ENCODE measurements at regions not wholly inside any gene's neighbourhood (a gene's known extent, or its start where the extent isn't known, plus 50 kb on each side); places are given as distances from the start of the nearest gene placed in this dataset.

DNA sequence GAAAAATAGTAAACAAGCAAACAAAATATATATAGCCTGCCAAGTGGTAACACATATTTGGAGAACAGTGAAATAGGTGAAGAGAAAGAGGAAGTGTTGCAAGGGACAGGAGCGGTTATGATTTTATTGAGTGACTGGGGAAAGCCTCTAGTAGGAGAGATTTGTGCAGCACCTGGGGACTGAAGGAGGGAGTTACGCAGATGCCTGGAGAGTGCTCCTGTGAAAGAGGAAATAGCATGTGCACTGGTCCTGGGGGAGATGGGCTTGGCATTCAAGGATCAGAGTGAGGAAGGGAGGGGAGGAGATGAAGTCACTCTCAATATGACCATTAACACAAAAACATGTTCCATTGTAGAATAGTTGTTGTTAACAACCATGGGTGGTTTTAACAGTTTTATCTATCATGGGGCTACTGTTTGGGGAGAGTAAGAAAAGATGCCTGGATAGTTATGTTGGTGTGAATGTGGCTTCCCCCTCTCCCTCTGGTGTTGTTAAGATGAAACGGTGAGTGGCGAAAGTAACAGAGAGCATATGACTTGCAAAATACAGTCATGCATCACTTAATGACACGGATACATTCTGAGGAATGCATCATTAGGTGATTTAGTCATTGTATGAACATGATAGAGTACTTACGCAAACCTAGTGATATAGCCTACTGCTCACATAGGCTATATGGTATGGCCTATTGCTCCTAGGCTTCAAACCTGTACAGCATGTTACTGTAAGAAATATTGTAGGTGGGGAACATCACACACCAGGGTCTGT is 251.7 kb upstream of the ARGLU1 start:
- no peak for DNase-seq

DNA sequence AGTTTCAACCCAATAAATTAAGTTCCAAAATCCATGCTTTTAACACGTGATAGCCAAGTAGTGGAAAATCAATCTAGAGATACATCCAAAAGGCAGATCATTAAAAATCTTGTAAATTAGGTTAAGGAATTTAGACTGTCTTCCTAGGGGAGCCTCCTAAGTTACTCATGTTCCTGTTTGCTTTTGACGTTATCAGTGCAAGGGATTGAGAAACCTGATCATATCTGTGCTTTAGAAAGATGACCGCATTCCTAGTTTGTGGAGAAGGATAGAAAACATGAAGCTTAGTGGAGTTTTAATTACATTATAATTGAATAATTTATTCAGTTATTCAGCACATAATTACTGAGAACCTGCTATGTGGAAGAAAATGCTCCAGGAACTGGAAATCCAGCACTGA is 251.0 kb upstream of the ARGLU1 start:
- DNase-seq, result no peak

DNA sequence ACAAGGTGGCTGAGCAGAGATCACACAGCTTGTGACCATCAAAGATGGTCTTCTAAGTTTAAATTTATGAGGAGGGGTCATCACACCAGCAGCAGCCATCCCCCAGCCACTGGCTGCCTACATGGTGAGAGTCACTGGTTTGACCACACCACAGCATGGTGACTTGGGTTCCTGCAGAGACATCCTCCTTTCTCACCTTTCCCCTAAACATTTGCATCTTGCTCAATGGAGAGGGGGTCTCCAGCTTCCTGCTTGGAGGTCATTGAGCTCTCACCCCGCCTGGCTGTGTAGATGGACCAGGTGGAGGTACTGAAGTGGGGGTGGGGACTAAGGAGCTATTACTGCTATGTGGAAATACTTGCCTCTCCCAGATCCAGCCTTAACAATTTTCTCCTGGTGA is 247.6 kb upstream of the ARGLU1 start:
- DNase-seq, result no peak

DNA sequence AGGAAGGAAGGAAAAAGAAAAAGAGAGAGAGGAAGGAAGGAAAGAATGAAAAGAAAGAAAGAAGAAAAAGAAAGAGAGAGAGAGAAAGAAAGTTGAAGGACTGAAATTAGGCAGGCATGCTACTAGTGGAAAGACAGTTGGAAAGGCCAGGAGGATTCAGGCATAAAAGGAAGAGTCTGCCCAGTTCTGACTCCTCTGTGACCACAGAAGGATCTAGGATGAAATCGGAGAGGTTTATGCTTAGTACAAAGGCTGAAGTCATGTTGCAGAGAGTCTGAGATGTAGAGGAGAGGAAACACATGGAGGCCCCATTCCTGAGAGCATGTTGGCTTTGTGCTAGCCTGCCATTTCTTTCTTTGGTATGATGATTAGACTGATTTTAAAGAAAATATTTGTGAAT is 246.5 kb upstream of the ARGLU1 start:
- no peak for DNase-seq

DNA sequence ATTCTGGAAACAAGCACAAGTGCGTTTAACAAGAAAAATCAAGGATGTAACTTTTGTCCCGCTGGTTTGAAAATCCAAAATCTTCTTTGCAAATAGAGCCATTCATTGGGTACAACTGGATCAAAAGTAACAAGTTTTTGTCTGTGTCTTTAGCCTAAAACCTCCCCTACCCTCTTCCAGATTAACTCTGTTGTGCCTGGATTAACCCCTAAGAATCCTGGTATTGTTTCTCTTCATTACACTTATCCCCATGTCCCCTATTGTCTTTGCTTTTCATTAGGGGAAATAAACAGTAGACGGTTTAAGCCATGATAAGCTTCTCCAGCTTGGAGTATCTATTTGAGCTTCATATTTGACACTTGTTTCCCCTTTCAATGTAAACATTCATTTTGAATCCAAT is 242.1 kb upstream of the ARGLU1 start:
- no peak for DNase-seq

DNA sequence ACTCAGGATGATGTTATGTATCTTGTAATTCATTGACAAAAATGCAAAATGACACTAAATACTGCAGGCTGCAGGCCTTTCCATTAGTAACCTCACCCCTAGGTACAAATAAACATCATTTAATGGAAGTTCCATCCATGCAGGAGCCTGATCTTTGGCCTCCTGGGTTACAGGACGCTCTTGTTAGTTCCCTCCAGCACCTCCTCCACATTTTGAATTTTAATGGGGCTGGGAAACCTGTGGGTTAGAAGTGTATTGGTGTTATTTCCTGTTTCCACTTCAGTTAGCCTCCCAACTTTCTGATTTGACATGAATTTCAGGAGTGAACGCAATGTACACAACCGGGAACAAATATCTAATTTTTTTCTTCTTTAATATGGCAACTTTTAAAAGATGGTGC is 237.1 kb upstream of the ARGLU1 start:
- no peak for DNase-seq

DNA sequence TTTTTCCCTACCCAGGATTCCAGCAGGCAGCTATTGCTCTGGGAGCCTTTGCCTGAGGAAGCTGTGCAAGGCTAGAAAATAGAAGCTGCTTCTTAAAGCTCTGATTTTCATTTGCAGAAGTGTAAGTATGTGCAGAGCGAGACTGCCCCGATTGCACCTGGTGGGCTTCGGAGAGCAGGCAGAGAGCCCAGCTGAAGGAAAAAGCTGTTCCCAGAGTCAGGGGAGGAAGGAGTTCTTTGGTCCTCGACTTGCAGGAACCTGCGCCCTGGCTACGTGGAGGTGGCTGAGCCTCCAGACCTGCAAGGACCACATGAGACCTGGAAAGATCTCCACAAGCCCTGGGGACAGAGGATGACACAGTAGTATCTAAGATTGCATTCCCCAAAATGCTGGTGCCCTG is 235.0 kb upstream of the ARGLU1 start:
- DNase-seq, result no peak

DNA sequence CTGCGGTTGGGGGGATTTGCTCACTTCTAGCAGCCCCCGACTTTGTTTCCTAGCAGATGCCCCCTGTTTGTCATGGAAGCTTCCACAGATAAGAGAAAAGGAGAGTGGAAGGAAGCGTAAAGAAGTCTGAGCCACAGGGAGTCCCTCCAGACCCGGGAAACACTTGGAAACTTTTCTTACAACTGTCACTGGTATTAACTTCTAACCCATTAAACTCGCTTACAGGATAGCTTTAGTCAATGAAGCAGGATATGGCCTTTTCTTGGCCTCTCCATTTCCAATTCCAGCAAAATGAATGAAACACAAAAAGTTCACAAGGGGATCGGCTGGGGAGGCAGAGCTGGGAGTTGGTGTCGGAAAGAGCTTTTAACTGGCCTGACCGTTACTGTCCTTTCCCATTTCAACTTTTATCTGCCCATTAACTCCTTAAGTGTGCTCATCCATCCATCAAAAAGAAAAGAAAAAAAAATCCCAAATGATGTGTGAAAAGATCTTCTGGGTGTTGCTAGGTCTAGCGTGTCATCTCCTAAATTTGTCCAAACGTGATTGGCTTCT is 231.9 kb upstream of the ARGLU1 start:
- DNase-seq, result no peak

DNA sequence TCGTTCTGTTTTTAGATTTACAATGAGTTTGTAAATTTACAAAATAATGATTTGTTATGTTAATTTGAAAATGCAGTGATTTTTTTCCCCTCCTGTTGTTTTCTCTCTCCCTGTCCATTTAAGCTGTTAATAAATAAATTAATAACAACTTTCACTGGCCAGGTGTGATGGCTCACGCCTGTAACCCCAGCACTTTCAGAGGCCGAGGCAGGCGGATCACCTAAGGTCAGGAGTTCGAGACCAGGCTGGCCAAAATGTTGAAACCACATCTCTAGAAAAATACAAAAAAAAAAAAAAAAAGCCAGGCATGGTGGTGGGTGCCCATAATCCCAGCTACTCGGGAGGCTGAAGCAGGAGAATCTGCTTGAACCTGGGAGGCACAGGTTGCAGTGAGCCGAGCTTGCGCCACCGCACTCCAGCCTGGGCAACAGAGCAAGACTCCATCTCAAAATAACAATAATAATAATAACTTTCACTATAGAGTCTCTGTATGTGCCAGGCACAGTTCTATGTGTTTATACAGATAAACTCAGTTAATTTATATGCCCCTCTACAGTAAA is 229.2 kb upstream of the ARGLU1 start:
- DNase-seq, result no peak

DNA sequence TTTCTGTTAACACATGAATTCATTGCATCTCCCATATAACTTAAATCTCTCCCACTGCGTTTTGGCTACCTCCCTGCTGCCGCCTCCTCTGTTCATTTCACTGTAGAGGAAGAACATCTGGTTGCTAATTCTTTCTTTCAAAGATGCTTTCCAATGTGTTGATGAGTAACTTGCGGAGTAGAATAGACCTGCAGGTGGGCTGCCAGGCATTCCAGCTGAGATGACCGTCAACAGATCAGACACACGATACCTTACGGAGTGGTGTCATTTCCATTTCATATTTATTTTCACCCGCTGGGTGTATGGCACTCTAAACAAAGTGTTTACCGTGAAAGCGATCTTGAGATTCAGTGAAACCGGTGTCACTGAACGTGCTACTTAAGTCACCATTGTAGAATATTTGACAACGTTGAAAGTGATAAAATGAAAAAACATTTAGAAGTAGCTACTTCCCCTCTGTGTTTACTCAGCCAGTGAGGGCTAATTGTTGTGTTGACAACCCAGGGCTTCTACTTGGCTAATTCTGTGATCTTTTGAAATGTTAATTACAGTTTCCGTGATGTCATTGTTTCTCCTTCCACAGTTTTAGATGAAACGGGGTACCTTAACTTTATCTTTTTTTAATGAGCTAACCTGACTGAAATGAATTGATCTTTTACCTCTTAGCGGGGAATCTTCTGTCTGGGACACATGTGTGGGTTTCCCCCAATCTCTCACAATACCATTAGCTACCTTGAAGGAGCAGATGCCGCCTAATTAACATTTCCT is 228.5 kb upstream of the ARGLU1 start:
- no peak for DNase-seq

DNA sequence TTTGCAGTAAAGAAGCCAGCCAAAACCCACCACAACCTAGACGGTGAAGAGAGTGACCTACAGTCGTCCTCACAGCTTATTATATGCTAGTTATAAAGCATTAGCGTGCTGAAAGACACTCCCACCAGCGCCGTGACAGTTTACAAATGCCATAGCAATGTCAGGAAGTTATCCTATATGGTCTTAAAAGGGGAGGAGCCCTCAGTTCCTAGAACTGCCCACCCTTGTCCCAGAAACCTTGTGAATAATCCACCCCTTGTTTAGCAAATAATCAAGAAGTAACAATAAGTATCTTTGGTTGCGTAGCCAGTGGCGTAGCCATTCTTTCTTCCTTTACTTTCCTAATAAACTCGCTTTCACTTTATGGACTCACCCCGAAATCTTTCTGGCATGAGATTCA is 227.9 kb upstream of the ARGLU1 start:
- no peak for DNase-seq

DNA sequence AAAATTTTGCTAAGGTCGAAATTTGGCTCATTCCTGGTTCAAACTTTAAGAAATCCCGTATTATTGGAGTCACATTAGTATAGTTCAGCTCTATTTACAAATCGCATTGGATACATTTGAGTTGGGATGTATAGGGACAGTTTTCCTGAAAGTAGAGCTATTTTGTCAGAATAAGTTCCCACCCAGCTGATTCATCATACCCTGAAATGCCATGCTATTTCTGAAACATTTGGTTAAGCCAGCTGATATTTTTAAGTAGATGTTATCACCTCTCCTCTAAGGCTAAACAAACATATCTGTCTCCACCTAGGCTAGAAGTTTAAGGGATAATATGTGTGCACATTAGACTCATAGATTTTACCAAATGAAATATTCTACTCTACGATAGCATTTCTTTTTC is 226.2 kb upstream of the ARGLU1 start:
- DNase-seq, result no peak

DNA sequence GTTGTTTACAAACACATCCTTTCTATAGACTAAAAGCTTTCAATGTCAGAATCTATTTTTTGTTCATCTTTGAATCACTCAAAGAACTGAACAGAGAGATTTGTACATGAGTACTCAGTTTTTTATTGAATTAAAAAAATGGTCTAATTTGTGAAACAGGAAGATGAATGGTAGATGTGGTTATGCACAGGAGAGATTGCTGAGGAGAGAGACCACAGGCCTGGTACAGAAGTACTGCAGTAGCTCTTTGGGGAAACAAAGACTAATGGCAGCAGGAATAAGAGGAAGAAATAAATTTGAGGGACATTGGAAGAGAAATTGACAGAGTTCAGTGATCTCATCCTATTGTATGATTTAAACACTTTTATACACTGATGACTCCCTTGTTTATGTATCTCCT is 222.0 kb upstream of the ARGLU1 start:
- no peak for DNase-seq

DNA sequence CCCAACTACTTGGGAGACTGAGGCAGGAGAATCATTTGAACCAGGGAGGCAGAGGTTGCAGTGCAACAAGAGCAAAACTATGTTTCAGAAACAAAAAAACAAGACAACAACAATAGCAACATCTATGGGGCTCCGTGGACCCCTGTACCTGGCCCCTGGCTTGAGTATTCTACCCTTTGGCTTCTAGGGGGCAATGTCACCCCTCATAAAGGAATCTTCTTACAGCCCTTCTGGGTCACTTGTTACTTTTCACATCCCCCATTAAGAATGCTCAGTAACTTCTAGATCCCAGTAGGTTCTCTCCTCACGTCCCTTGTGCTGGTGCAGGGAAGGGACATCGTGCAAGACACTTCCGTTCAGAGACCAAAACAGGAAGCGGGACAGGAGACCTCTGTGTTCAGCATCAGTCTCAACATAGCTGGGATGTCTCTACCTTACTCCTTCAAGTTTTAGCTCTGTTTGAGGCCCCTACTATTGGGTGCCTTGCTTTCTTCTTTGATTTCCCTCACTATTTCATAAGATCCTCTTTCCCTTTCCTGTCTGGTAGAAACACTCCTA is 218.1 kb upstream of the ARGLU1 start:
- no peak for DNase-seq

DNA sequence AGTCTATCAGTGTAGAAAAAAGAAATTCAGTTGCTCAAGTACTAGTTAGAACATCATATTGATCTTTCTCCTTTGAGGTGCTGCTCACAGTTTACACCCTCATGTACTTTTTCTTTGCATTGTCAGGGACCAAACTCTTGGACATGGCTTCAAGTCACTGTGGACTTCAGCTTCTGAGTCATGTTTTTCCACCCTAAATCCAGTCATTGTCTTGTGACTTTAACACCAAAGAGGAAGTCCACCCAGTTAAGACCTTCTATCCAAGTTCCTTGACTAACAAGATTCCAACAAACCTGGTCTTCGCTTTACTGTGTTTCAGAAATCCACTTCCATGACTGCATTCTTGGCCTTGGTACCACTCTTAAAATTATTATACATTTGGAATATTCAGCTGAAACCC is 206.7 kb upstream of the ARGLU1 start:
- no peak for DNase-seq

DNA sequence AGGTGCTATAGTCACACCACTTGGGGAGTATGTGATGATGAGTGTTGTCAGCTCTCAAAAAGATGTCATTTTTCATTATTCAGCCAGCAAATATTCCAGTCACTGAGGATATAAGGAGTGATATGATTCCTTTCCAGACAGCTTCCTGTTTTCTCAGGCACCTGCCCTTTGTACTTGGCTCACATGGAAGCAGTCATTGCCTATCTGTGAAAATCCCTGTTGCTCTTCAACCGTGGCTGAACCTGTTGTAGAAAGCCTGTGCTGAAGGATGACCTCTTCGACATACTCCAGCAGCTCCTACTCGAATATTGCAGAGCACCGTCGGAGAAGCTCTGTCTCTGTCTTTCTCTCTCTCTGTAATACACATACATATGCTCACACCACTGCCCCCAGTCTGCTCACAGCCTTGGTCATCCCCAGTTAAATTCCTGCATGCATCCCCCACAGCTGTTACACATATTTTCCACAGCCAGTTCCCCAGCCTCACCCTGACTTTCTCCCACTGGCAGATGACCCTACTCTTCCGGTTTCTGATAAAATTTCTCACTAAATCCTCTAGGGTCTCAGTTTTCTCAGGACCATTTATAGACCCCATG is 204.2 kb upstream of the ARGLU1 start:
- no peak for DNase-seq

DNA sequence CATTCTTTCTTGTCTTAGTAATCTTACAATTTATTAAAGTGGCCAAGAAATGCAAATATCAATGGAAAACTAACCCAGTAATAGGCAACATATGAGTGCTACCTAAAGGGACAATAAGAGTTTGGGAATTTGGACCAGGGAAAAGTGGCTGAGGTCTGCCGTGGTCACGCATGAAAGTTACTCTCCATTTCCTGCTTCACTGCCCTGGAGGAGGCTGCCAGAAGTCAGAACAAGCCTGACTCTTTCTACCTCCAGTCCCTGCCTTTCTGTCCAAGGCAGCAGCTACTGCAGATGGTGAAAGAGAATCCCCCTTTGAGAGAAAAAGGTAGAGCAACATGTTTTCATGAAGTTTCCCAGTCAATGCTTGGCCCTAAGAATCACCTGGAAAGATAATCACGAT is 201.1 kb upstream of the ARGLU1 start:
- DNase-seq, result no peak

DNA sequence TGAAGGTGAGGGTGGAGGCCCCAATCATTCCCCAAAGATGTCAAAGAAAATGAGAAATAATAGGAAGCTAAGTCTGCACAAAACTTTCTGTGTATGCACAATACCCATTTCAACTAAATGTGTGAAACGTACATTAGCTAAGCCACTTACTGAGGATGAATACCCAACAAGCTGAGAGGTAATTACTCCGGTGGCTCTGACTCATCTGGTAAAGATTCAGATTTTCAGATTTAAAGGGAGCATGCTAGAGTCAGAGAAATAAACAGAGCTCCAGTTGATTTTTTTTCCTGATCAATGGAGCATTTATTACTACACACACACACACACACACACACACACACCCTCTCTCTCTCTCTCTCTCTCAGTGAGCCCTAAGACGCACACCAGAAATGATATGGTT is 194.8 kb upstream of the ARGLU1 start:
- DNase-seq, result no peak

DNA sequence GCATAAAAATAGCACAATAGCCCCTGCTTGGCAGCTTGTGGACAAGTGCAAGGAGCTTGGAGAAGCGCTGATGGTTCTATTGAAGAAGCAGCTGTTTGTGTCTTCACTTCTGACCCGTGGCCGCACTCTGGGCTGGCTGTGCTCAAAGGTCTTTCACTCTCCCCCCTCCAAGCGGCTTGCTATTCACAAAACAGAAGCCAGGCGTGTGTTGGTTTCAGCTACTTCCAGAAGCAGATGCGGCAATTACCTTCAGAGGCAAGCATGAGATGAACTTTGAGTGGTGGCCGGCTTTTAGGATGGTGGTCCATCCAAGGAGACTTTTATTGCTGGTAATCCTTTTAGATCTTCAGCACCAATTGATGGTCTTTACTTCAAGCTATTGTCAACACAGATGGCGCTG is 188.5 kb upstream of the ARGLU1 start:
- DNase-seq, result no peak

DNA sequence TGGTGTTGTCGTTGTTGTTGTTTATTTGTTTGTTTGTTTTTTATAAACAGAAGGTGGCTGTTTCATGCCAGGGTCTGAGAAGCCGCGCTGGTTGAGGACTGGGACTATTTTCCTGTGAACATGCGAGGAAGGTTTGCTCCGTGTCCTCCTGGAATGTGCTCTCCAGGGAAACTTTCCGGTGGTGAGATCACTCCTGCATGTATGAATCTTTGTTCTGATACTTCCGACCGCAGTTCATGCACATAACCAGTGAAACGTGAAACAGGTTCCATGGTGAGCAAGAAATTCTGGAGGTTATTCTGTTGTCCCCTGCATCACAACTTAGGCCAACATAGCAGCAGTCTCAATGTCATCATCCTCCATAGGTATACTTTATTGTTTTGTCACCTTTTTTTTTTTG is 187.6 kb upstream of the ARGLU1 start:
- DNase-seq, result no peak

DNA sequence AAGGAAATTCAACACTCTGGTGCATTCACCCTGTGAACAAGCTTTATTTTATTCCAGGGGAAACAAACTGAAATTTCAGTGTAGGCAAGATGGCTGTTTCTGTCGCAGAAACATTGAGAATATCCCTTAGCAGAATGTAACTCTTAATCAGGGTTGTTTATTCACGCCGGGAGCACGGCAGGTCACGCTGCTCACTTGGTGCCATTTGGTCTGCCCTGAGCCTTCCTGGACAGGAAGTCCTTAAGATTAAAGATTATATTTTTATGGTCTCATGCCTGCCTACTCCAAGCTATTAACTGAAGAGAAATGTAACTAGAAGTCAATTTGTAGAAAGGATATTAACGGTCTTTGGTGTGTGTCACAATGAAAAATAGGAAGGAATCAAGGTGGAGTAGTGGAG is 185.3 kb upstream of the ARGLU1 start:
- no peak for DNase-seq

DNA sequence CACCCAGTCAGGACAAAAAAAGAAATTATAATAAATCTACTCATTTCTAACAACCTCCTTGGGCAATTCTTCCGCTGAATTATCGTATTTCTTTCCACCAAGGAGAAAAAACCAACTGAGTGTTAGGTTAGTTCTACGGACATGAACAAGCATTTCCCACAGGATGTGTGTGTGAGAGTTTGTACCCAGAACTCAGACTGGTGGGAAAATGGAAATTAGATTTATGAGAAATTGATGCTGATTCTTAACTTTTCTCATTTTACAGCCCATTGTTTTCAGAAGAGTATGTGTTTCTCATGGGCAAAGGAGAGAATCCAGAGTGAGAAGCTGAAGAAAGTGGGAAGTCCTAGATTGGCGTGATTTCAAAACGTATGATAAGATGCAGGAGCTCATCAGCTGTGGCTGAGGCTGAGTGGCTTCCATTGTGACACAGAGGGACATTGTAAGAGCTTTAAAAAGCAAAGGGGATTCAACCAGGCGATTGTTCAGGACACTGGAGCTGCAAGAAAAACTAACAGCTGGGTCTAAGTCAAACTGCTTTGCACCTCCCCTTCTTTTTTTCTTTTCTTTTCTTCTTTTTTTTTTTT is 184.7 kb upstream of the ARGLU1 start:
- DNase-seq, result no peak

DNA sequence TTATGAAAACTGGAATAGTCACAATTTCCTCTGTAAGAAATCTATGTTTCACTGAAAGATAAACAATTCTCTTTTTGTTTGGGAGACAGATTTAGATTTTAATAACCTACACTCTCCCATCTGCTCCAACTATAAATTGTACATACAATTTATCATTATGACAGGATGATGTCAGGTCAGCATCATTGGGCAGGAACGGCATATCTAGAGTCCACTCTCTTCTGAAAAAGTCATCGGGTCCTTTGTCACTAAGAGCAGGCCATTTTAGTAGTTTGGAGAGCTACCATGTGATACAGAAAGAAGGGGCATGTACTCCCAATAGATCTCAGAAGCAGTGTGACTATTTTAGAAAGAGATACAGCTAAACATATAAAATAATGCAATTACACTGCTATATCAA is 180.8 kb upstream of the ARGLU1 start:
- DNase-seq, result no peak
